ENCODE measurements at regions not wholly inside any gene's neighbourhood (a gene's known extent, or its start where the extent isn't known, plus 50 kb on each side); places are given as distances from the start of the nearest gene placed in this dataset.

- TF ChIP-seq EZH2 (IDR thresholded peaks at IDR 0.05; ENCODE audit: insufficient read depth, poor library complexity, severe bottlenecking) (no peak), EZH2phosphoT487 (IDR thresholded peaks at IDR 0.05; ENCODE audit: insufficient read depth, low read depth) (no peak)
Measured at GRCh38 chr1:42044346-42044745, 108.9 kb upstream of the GUCA2B start.

All from GM23248 (cell line).